K562 (cell line): ENCODE measurements at regions not wholly inside any gene's neighbourhood (a gene's known extent, or its start where the extent isn't known, plus 50 kb on each side); places are given as distances from the start of the nearest gene placed in this dataset.

Source experiments
- BRD4 ChIP-seq: fragments of 200-600 bp; sonication (generic); IDR thresholded peaks from 2 replicates; pipeline ENCODE4 v1.6.1; 2017; ENCODE audit warnings: inconsistent platforms
- CBX2 ChIP-seq: fragments of 200-600 bp; sonication (generic); IDR thresholded peaks from one replicate; pipeline ENCODE4 v1.6.1; 2012; ENCODE audit warnings: mild to moderate bottlenecking, low read length, inconsistent platforms; ENCODE audit not compliant: insufficient read depth, poor library complexity, severe bottlenecking
- CTCF ChIP-seq, 3 experiments: IDR thresholded peaks in 2 of 3; conservative IDR thresholded peaks in 1 of 3; 2 replicates each; pipeline ENCODE4 v1.5.1; 2011 to 2012; ENCODE audit warnings: low read length in 3 of 3, mild to moderate bottlenecking in 3 of 3, control low read depth in 2 of 3, improper control_type of control experiment in 1 of 3, inconsistent platforms in 1 of 3, low read depth in 1 of 3, mixed read lengths in 1 of 3, moderate library complexity in 1 of 3; ENCODE audit not compliant: insufficient read depth in 2 of 3
- GATAD2B ChIP-seq: fragments of 450-650 bp; IDR thresholded peaks from 2 replicates; pipeline ENCODE4 v1.6.1; 2017; ENCODE audit warnings: mild to moderate bottlenecking, borderline replicate concordance
- HNRNPLL ChIP-seq: fragments of 200-400 bp; formaldehyde crosslinking; IDR thresholded peaks from 2 replicates; pipeline ENCODE4 v1.6.1; 2017; ENCODE audit warnings: low read length, low read depth, mild to moderate bottlenecking; ENCODE audit not compliant: poor library complexity, severe bottlenecking
- POLR2AphosphoS5 ChIP-seq: IDR thresholded peaks from 2 replicates; pipeline ENCODE4 v1.6.1; 2011; ENCODE audit warnings: mild to moderate bottlenecking, low read depth, low read length, moderate library complexity; ENCODE audit not compliant: control insufficient read depth, insufficient read depth
- RHOXF2B ChIP-seq: fragments of 250-450 bp; sonication (Bioruptor Pico); conservative IDR thresholded peaks from 2 replicates; pipeline ENCODE4 v1.5.1; 2021
- SMAD3 ChIP-seq: fragments of 450-650 bp; formaldehyde crosslinking; conservative IDR thresholded peaks from 2 replicates; pipeline ENCODE4 v1.4.0; 2020; ENCODE audit warnings: mild to moderate bottlenecking
- STAT5B ChIP-seq: fragments of 250-450 bp; sonication (Bioruptor Pico); IDR thresholded peaks from 2 replicates; pipeline ENCODE4 v1.8.0; 2021; ENCODE audit warnings: mild to moderate bottlenecking, inconsistent platforms
- TAF1 ChIP-seq: IDR thresholded peaks from 2 replicates; pipeline ENCODE4 v1.6.1; 2011; ENCODE audit warnings: mild to moderate bottlenecking, low read length, moderate library complexity; ENCODE audit not compliant: insufficient read depth, control insufficient read depth, severe bottlenecking; ENCODE audit errors: extremely low read depth
- TBP ChIP-seq: optimal IDR thresholded peaks from 2 replicates; pipeline ENCODE3; 2011; ENCODE audit warnings: low read depth, low read length, improper control_type of control experiment
- TFE3 ChIP-seq: fragments of 450-650 bp; formaldehyde crosslinking; IDR thresholded peaks from 2 replicates; pipeline ENCODE4 v1.4.0; 2020; ENCODE audit warnings: mild to moderate bottlenecking, mixed read lengths

- TF ChIP-seq GATAD2B (no peak), TAF1 (no peak), TBP (no peak), BRD4 (no peak), HNRNPLL (no peak), POLR2AphosphoS5 (no peak), CTCF (IDR thresholded peaks at IDR 0.05 in 2 of 3, conservative IDR thresholded peaks at IDR 0.05 in 1 of 3; ENCODE audit: insufficient read depth in 2 of 3, low read depth in 1 of 3, low read length in 3 of 3) (peak in 1 of 3 experiments; percentile 19; a peak in 1 of 6 replicates), RHOXF2B (CRISPR knock-in tag) (no peak), SMAD3 (CRISPR knock-in tag) (no peak), TFE3 (no peak), STAT5B (no peak), CBX2 (no peak)
Observed at GRCh38 chr7:121449329-121449728, 53.2 kb upstream of the FAM3C start.
